Progenitor cell of endocrine pancreas (in vitro differentiated cells): ENCODE measurements at regions not wholly inside any gene's neighbourhood (a gene's known extent, or its start where the extent isn't known, plus 50 kb on each side); places are given as distances from the start of the nearest gene placed in this dataset.

Source experiments
- DNase-seq: peaks from one replicate; pipeline ENCODE4 v3.0.0; 2021; ENCODE audit warnings: low spot score; ENCODE audit not compliant: unreplicated experiment
- H3K27ac Mint-ChIP-seq: 2 replicates; pipeline ENCODE4 v1.8.0; 2021; ENCODE audit warnings: mild to moderate bottlenecking, moderate library complexity, mixed read lengths
- H3K27me3 Mint-ChIP-seq: 2 replicates; pipeline ENCODE4 v1.8.0; 2021; ENCODE audit warnings: mixed read lengths
- H3K36me3 Mint-ChIP-seq: 2 replicates; pipeline ENCODE4 v1.8.0; 2022; ENCODE audit warnings: mixed read lengths; ENCODE audit not compliant: insufficient read depth
- H3K4me1 Mint-ChIP-seq: 2 replicates; pipeline ENCODE4 v1.8.0; 2021; ENCODE audit warnings: low read depth, mixed read lengths
- H3K4me3 Mint-ChIP-seq: 2 replicates; pipeline ENCODE4 v1.8.0; 2021; ENCODE audit warnings: low read depth, mild to moderate bottlenecking, moderate library complexity, mixed read lengths
- H3K9me3 Mint-ChIP-seq: 2 replicates; pipeline ENCODE4 v1.8.0; 2021; ENCODE audit warnings: low read depth, mixed read lengths
- CTCF ChIP-seq: fragments of 200-600 bp; sonication (generic); IDR thresholded peaks from one replicate; pipeline ENCODE4 v1.5.0; 2021; ENCODE audit warnings: antibody characterized with exemption, mild to moderate bottlenecking; ENCODE audit not compliant: unreplicated experiment

GRCh38 chr4:119743644-119744043, 115.0 kb upstream of the PDE5A start:
- TF ChIP-seq CTCF = no peak

GRCh38 chr4:119739796-119740195, 111.2 kb upstream of the PDE5A start:
- no peaks in the 10 kb centered on the region for H3K36me3 Mint-ChIP-seq
- no peaks in the 10 kb centered on the region for H3K27me3 Mint-ChIP-seq
- H3K9me3 Mint-ChIP-seq = no peaks in the 10 kb centered on the region
- DNase-seq = no peak
- no peak overlapping the region for H3K27ac Mint-ChIP-seq
- no peak for TF ChIP-seq CTCF
- peaks cover 19% of the 10 kb centered on the region for H3K4me1 Mint-ChIP-seq
- H3K4me3 Mint-ChIP-seq = no peak overlapping the region

More at GRCh38 chr4:119743644-119744043, 115.0 kb upstream of the PDE5A start:
- H3K4me1 Mint-ChIP-seq = peaks cover 11% of the 10 kb centered on the region
- no peak for DNase-seq
- H3K36me3 Mint-ChIP-seq = no peaks in the 10 kb centered on the region
- H3K27ac Mint-ChIP-seq = no peak overlapping the region
- H3K9me3 Mint-ChIP-seq = no peaks in the 10 kb centered on the region
- H3K27me3 Mint-ChIP-seq = no peaks in the 10 kb centered on the region
- H3K4me3 Mint-ChIP-seq = no peak overlapping the region

- peaks cover under 1% of the 10 kb centered on the region for H3K9me3 Mint-ChIP-seq
- no peaks in the 10 kb centered on the region for H3K27me3 Mint-ChIP-seq
- H3K4me1 Mint-ChIP-seq = peaks cover 23% of the 10 kb centered on the region
- TF ChIP-seq CTCF = no peak
- no peaks in the 10 kb centered on the region for H3K36me3 Mint-ChIP-seq
- no peak overlapping the region for H3K27ac Mint-ChIP-seq
- no peak for DNase-seq
- no peak overlapping the region for H3K4me3 Mint-ChIP-seq
Measured at GRCh38 chr4:119738901-119739300, 110.3 kb upstream of the PDE5A start.

- TF ChIP-seq CTCF = no peak
- no peaks in the 10 kb centered on the region for H3K36me3 Mint-ChIP-seq
- no peaks in the 10 kb centered on the region for H3K27me3 Mint-ChIP-seq
- no peak overlapping the region for H3K27ac Mint-ChIP-seq
- H3K4me1 Mint-ChIP-seq = peaks cover 35% of the 10 kb centered on the region
- H3K9me3 Mint-ChIP-seq = peaks cover 6% of the 10 kb centered on the region
- DNase-seq = no peak
- H3K4me3 Mint-ChIP-seq = no peak overlapping the region
Measured at GRCh38 chr4:119736559-119736958, 108.0 kb upstream of the PDE5A start.

- H3K36me3 Mint-ChIP-seq = no peaks in the 10 kb centered on the region
- H3K9me3 Mint-ChIP-seq = peaks cover 6% of the 10 kb centered on the region
- peaks cover 45% of the 10 kb centered on the region for H3K4me1 Mint-ChIP-seq
- peak overlapping the region; percentile 50 for H3K27ac Mint-ChIP-seq
- no peak for TF ChIP-seq CTCF
- H3K27me3 Mint-ChIP-seq = no peaks in the 10 kb centered on the region
- no peak for DNase-seq
- no peak overlapping the region for H3K4me3 Mint-ChIP-seq
Measured at GRCh38 chr4:119735165-119735651, 106.6 kb upstream of the PDE5A start.
